ENCODE measurements at regions not wholly inside any gene's neighbourhood (a gene's known extent, or its start where the extent isn't known, plus 50 kb on each side); places are given as distances from the start of the nearest gene placed in this dataset.

DNA sequence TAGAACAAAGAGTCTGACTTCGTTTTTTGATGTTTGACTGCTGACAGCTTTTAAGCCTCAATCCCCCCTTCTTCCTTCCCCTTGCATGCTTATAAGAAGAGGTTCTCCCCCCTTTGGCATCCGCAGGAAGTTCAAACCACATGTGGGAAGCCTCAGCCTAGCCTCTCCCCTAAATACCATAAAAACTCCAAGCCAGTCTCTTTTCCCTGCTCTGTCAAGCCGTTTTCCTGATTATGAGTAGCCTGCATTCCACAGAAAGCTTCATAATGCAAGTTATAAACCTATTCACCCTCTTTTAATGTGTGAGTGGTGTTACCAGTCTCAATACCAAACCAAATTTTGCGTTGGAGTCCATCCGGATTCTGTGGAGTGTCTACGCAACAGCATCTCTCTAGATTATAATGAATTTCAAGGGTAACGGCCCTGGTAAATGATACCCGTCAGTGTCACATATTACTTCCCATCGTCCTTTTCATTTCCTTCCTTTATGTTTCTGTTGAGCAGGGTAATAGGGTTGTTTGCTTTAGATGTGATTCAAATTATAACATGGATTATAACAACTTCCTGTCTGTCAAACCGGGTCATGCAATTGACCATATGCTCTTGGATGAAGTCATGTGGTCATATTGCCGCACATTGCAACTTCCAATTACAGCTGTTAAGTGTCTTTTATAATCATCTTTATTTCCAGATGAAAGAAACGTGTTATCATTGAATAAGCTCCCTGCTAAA is 717.5 kb downstream of the RWDD3 start:
- TF ChIP-seq, protein P1, sequence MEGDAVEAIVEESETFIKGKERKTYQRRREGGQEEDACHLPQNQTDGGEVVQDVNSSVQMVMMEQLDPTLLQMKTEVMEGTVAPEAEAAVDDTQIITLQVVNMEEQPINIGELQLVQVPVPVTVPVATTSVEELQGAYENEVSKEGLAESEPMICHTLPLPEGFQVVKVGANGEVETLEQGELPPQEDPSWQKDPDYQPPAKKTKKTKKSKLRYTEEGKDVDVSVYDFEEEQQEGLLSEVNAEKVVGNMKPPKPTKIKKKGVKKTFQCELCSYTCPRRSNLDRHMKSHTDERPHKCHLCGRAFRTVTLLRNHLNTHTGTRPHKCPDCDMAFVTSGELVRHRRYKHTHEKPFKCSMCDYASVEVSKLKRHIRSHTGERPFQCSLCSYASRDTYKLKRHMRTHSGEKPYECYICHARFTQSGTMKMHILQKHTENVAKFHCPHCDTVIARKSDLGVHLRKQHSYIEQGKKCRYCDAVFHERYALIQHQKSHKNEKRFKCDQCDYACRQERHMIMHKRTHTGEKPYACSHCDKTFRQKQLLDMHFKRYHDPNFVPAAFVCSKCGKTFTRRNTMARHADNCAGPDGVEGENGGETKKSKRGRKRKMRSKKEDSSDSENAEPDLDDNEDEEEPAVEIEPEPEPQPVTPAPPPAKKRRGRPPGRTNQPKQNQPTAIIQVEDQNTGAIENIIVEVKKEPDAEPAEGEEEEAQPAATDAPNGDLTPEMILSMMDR (IDR thresholded peaks at IDR 0.05; ENCODE audit: insufficient read depth, low read length, poor library complexity, severe bottlenecking) = no peak
- TF ChIP-seq EZH2phosphoT487 (conservative IDR thresholded peaks at IDR 0.05; ENCODE audit: low read length) = no peak
